ENCODE measurements at regions not wholly inside any gene's neighbourhood (a gene's known extent, or its start where the extent isn't known, plus 50 kb on each side); places are given as distances from the start of the nearest gene placed in this dataset.

GRCh38 chr1:47506053-47506452, 68.2 kb downstream of the FOXD2 start:
- H3K4me3 ChIP-seq (ENCODE audit: low read length) = no peak overlapping the region
- TF ChIP-seq, protein P1, sequence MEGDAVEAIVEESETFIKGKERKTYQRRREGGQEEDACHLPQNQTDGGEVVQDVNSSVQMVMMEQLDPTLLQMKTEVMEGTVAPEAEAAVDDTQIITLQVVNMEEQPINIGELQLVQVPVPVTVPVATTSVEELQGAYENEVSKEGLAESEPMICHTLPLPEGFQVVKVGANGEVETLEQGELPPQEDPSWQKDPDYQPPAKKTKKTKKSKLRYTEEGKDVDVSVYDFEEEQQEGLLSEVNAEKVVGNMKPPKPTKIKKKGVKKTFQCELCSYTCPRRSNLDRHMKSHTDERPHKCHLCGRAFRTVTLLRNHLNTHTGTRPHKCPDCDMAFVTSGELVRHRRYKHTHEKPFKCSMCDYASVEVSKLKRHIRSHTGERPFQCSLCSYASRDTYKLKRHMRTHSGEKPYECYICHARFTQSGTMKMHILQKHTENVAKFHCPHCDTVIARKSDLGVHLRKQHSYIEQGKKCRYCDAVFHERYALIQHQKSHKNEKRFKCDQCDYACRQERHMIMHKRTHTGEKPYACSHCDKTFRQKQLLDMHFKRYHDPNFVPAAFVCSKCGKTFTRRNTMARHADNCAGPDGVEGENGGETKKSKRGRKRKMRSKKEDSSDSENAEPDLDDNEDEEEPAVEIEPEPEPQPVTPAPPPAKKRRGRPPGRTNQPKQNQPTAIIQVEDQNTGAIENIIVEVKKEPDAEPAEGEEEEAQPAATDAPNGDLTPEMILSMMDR (IDR thresholded peaks at IDR 0.05; ENCODE audit: insufficient read depth, low read depth, low read length, missing control alignments) = no peak
- DNase-seq (ENCODE audit: low read depth) = no peak

DNA sequence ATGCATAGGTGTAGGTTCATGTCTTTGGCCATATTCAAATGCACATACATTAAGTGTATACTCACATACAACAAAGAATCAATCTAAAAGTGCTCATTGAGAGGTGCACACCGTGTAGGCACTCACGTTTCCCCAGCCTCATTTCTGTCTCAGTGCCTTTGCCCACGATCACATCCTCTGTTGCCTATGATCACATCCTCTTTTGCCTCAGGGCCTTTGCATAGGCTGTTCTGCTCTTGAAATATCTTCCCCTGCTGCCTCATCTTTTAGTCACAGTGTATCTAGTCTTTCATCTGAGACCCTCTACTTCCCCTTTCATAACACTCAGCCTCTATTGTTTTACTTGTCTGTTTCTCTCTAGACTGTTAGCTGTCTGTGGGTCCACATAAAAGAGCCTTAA, 69.3 kb downstream of the FOXD2 start:
- peak; percentile 11 for DNase-seq (ENCODE audit: low read depth)
- H3K4me3 ChIP-seq (ENCODE audit: low read length) = no peak overlapping the region
- TF ChIP-seq, protein P1 (IDR thresholded peaks at IDR 0.05; ENCODE audit: insufficient read depth, low read depth, low read length, missing control alignments) = no peak

DNA sequence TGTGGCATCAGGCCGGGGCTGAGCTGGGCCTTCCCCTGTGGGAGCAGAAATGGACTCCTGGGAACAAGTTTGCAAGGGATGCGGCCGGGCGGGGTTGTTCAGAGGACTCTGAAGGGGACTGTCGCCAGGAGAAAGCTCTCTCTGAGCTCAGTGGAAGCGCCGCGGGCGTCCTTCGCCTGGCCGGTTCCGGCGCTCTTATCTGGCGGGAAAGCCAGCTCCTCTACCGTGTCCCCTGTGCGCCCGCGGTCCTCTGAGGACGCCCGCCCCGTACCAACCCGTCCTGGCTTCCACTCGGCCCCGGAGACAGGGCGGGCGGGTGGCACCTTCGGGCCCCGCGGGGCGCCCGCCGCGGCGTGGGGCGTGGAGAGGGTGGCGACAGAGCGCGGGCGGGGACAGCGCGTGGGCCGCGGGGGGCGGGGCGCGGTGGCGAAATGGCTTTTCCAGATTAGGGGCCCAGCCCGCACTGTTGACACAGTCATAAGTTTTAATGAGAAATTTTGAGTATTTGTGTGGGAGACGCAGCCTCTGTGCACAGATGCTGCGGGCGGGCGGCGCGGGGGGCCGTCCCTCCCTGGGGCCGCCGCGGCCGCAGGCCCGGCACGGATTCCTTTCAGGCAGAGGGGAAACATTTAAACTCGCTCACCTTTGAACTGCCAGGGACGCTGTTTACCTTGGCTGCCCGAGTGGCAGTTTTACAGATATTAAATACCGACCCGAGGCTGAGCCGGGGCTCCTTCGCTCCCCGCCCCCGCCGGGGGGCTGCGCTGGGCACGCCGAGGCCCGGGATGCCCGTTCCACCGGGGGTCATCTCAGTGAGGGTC, 70.2 kb downstream of the FOXD2 start:
- DNase-seq (ENCODE audit: low read depth) = no peak

DNA sequence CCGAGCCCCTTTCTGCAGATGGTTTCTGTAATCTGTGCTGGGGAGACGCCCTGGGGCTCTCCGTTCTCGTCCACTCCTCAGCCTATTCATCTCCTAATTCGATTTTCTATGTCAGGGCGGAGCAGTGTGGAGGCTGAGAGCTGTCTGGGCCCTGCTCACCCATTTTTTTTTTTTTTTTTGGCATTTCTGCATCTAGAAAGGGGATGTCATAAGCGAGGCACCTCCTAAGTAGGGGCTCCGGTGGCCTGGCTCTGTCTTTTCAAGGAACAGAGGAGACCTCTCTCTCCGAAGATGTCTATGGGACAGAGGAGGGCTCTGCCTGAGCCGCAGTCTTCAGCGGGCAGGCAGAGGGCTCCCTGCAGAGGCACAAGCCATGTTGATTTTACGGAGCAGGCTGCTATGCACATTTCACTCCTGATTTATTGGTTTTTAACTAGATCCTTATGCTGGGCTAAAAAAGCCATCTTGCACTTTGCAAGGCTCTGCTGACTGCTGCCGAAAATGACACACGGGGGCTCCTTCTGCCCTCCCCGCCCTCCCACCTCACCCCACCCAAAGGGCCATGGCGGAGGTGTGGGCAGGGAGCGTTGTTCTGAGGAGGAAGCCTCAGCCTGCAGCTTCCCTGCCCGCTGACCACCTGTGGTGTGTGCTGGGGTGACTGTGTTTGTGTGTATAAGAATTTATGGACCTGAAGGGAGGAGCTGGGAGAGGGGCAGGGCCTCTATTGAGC, 71.0 kb downstream of the FOXD2 start:
- TF ChIP-seq, protein P1 (IDR thresholded peaks at IDR 0.05; ENCODE audit: insufficient read depth, low read depth, low read length, missing control alignments) = no peak
- no peak overlapping the region for H3K4me3 ChIP-seq (ENCODE audit: low read length)
- no peak for DNase-seq (ENCODE audit: low read depth)

More for the DNA sequence above, 70.2 kb downstream of the FOXD2 start:
- H3K4me3 ChIP-seq (ENCODE audit: low read length) = no peak overlapping the region
- TF ChIP-seq, protein P1 (IDR thresholded peaks at IDR 0.05; ENCODE audit: insufficient read depth, low read depth, low read length, missing control alignments) = no peak

GRCh38 chr1:47510282-47510811, 72.5 kb downstream of the FOXD2 start:
- TF ChIP-seq, protein P1 (IDR thresholded peaks at IDR 0.05; ENCODE audit: insufficient read depth, low read depth, low read length, missing control alignments) = no peak
- no peak overlapping the region for H3K4me3 ChIP-seq (ENCODE audit: low read length)
- no peak for DNase-seq (ENCODE audit: low read depth)

- no peak for DNase-seq (ENCODE audit: low read depth)
- TF ChIP-seq, protein P1 (IDR thresholded peaks at IDR 0.05; ENCODE audit: insufficient read depth, low read depth, low read length, missing control alignments) = no peak
- H3K4me3 ChIP-seq (ENCODE audit: low read length) = no peak overlapping the region
Measured at GRCh38 chr1:47511825-47512224, 74.0 kb downstream of the FOXD2 start.

All from epithelial cell of esophagus (primary cell).